ENCODE measurements at regions not wholly inside any gene's neighbourhood (a gene's known extent, or its start where the extent isn't known, plus 50 kb on each side); places are given as distances from the start of the nearest gene placed in this dataset.
A peak's percentile ranks its signal among the peaks of the same experiment; 100 is the strongest.

GRCh38 chr6:22442826-22443225 is 126.5 kb upstream of the HDGFL1 start:
- no TSS peak for BruUV-seq (replicated peaks)
- peak overlapping the region; percentile 99 for H3K27ac Mint-ChIP-seq (ENCODE audit: low read depth, unreplicated experiment)
- POLR2A ChIA-PET, result interaction anchor here (0.6 to 1.9 kb wide), 14 partner anchors 11 to 1706 kb away, joined by 3 to 10 read pairs (median 3); partner anchors contain the start of gene SOX4
- CTCF ChIA-PET, result interaction anchor here (0.6 to 1.1 kb wide), 4 partner anchors 28 to 304 kb away, joined by 3 to 5 read pairs (median 4); no protein-coding TSS in a partner anchor
- intact Hi-C loops (cut with micrococcal nuclease), result no loop called here
- no peaks in the 10 kb centered on the region for H3K9me3 Mint-ChIP-seq (ENCODE audit: unreplicated experiment)
- H3K27me3 Mint-ChIP-seq (ENCODE audit: insufficient read depth, unreplicated experiment), result no peaks in the 10 kb centered on the region
- peaks cover 7% of the 10 kb centered on the region for H3K36me3 Mint-ChIP-seq (ENCODE audit: insufficient read depth, unreplicated experiment)
- H3K4me3 Mint-ChIP-seq (ENCODE audit: unreplicated experiment), result no peak overlapping the region
- peak; percentile 65 for DNase-seq (ENCODE audit: unreplicated experiment)
- TF ChIP-seq, protein P1, sequence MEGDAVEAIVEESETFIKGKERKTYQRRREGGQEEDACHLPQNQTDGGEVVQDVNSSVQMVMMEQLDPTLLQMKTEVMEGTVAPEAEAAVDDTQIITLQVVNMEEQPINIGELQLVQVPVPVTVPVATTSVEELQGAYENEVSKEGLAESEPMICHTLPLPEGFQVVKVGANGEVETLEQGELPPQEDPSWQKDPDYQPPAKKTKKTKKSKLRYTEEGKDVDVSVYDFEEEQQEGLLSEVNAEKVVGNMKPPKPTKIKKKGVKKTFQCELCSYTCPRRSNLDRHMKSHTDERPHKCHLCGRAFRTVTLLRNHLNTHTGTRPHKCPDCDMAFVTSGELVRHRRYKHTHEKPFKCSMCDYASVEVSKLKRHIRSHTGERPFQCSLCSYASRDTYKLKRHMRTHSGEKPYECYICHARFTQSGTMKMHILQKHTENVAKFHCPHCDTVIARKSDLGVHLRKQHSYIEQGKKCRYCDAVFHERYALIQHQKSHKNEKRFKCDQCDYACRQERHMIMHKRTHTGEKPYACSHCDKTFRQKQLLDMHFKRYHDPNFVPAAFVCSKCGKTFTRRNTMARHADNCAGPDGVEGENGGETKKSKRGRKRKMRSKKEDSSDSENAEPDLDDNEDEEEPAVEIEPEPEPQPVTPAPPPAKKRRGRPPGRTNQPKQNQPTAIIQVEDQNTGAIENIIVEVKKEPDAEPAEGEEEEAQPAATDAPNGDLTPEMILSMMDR (IDR thresholded peaks at IDR 0.05; ENCODE audit: unreplicated experiment), result no peak
- no peaks in the 10 kb centered on the region for H3K4me1 Mint-ChIP-seq (ENCODE audit: insufficient read depth, unreplicated experiment)

DNA sequence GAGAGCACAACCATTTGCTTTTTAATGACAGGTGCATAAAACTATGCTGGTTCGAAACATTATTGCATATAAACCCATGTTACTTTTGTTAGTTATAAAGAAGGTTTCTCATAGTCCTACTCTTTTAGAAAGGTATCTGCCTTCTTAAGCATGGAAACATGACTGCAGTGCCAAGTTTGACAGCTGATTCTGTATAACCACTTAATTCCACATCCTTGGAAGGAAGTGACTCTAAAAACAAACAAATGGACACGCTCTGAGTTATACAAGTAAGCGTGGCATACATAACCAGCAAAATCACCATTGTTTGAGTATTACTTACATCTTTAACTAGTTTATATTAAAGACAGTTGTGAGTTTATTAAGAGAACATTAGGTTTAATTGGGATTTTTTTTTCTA is 125.0 kb upstream of the HDGFL1 start:
- H3K9me3 Mint-ChIP-seq (ENCODE audit: unreplicated experiment), result no peaks in the 10 kb centered on the region
- H3K27me3 Mint-ChIP-seq (ENCODE audit: insufficient read depth, unreplicated experiment), result no peaks in the 10 kb centered on the region
- H3K4me1 Mint-ChIP-seq (ENCODE audit: insufficient read depth, unreplicated experiment), result peaks cover 4% of the 10 kb centered on the region
- TF ChIP-seq, protein P1 (IDR thresholded peaks at IDR 0.05; ENCODE audit: unreplicated experiment), result no peak
- no peak overlapping the region for H3K4me3 Mint-ChIP-seq (ENCODE audit: unreplicated experiment)
- CTCF ChIA-PET, result no interaction called here
- no peak overlapping the region for H3K27ac Mint-ChIP-seq (ENCODE audit: low read depth, unreplicated experiment)
- H3K36me3 Mint-ChIP-seq (ENCODE audit: insufficient read depth, unreplicated experiment), result peaks cover 7% of the 10 kb centered on the region
- BruUV-seq (replicated peaks), result no TSS peak
- POLR2A ChIA-PET, result no interaction called here
- intact Hi-C loops (cut with micrococcal nuclease), result no loop called here
- DNase-seq (ENCODE audit: unreplicated experiment), result no peak

DNA sequence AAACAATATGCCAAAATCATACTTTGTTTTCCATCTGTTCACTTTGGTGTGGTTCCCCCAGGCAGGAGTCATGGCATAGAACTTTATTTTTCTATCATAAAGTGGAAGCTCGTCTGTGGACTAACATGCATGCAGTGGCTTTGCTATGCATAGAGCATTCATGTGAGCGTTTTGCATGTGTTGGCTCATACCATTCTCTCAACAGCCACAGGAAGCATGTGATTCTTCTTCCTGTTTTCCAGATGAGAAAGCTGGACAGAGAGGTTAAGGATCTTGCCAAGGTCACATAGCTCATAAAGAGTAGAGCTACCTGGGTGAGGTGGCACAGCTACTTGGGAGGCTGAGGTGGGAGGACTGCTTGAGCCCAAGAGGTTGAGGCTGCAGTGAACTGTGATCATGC is 123.4 kb upstream of the HDGFL1 start:
- TF ChIP-seq, protein P1 (IDR thresholded peaks at IDR 0.05; ENCODE audit: unreplicated experiment), result no peak
- peaks cover 4% of the 10 kb centered on the region for H3K36me3 Mint-ChIP-seq (ENCODE audit: insufficient read depth, unreplicated experiment)
- no peak overlapping the region for H3K4me3 Mint-ChIP-seq (ENCODE audit: unreplicated experiment)
- ChIA-PET CTCF (no interaction called here), POLR2A (interaction anchor here (1.1 to 1.2 kb wide), 2 partner anchors 12 to 19 kb away, joined by 3 to 4 read pairs; no protein-coding TSS in a partner anchor)
- no peak for DNase-seq (ENCODE audit: unreplicated experiment)
- no TSS peak for BruUV-seq (replicated peaks)
- no peaks in the 10 kb centered on the region for H3K27me3 Mint-ChIP-seq (ENCODE audit: insufficient read depth, unreplicated experiment)
- no peaks in the 10 kb centered on the region for H3K9me3 Mint-ChIP-seq (ENCODE audit: unreplicated experiment)
- intact Hi-C loops (cut with micrococcal nuclease), result no loop called here
- peaks cover 4% of the 10 kb centered on the region for H3K4me1 Mint-ChIP-seq (ENCODE audit: insufficient read depth, unreplicated experiment)
- no peak overlapping the region for H3K27ac Mint-ChIP-seq (ENCODE audit: low read depth, unreplicated experiment)

GRCh38 chr6:22447249-22448196 is 121.8 kb upstream of the HDGFL1 start:
- Mint-ChIP-seq H3K36me3 (ENCODE audit: insufficient read depth, unreplicated experiment) (no peaks in the 10 kb centered on the region), H3K27ac (ENCODE audit: low read depth, unreplicated experiment) (no peak overlapping the region), H3K4me3 (ENCODE audit: unreplicated experiment) (no peak overlapping the region), H3K9me3 (ENCODE audit: unreplicated experiment) (no peaks in the 10 kb centered on the region), H3K4me1 (ENCODE audit: insufficient read depth, unreplicated experiment) (peaks cover 4% of the 10 kb centered on the region), H3K27me3 (ENCODE audit: insufficient read depth, unreplicated experiment) (no peaks in the 10 kb centered on the region)
- intact Hi-C loops (cut with micrococcal nuclease), result no loop called here
- ChIA-PET CTCF (no interaction called here), POLR2A (no interaction called here)
- TF ChIP-seq, protein P1 (IDR thresholded peaks at IDR 0.05; ENCODE audit: unreplicated experiment), result no peak
- no peak for DNase-seq (ENCODE audit: unreplicated experiment)
- BruUV-seq (replicated peaks), result no TSS peak

All from MCF 10A (cell line).